ENCODE measurements at regions not wholly inside any gene's neighbourhood (a gene's known extent, or its start where the extent isn't known, plus 50 kb on each side); places are given as distances from the start of the nearest gene placed in this dataset.

DNA sequence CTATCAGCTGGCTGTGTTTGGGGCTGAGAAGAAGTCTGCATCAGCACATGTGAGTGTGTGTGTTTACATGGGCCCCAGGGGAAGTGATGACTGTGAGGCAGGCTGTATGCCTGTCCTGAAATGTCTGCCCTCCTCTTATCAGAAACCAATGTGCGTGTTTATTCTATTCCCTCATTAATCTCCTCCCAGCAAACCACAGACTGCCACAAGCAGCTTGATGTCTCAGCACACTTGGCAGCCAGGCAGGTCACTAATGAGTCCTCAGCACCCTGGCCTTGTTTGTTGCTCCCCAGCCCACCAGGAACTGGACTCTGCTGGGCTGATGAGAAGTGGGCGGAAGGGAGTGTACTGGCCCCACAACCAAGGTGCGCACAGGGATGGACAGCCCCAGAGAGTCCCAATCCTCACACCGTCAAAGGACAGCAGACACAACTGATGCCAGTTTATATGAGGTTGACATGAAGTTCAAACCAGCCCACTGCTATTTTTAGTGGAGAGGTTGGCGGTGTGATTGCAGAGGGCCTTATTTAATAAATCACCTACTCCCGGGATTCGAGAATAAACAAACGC is 225.8 kb downstream of the ETS1 start:
- DNase-seq: no peak

- no peak for DNase-seq
Measured at GRCh38 chr11:128359515-128359914, 227.8 kb downstream of the ETS1 start.

DNA sequence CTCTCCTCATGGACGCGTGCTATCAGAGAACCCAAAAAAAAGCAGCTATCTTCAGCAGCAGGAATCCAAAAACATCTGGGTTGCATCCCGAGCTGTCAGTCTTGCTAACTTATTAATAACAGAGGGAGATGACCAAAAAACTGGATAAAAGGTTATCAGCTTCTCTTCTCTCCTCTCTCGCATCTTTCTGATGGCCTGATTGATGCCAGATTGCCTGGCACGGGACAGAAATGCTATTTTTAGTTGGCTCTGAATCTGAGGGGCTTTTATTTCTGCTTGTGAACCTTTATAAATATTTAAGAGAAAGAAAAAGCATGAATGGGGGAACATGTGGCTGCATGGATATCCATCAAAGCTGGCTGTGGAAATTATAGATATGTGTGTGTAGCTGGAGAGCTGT is 230.3 kb downstream of the ETS1 start:
- DNase-seq: no peak

- DNase-seq: no peak
Measured at GRCh38 chr11:128355558-128355957, 231.8 kb downstream of the ETS1 start.

DNA sequence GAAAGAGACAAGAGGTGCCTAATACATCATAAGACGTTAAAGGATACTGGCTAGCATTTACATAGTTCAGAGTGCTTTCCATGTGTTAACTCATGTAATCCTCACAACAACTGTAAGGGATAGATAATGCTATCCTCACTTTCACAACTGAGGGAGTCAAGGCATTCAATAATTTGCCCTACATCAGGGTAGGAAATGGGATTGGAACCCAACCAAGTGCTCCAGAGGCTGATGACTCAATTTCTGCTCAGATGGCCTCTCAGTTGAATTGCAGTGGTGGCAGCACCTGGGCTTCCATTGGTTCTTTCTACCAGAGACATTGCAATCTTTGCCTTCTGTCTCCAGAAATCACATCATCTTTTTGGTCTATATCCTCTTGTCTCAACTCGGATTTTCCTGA is 232.9 kb downstream of the ETS1 start:
- DNase-seq: no peak

GRCh38 chr11:128351168-128351567 is 236.2 kb downstream of the ETS1 start:
- no peak for DNase-seq

DNA sequence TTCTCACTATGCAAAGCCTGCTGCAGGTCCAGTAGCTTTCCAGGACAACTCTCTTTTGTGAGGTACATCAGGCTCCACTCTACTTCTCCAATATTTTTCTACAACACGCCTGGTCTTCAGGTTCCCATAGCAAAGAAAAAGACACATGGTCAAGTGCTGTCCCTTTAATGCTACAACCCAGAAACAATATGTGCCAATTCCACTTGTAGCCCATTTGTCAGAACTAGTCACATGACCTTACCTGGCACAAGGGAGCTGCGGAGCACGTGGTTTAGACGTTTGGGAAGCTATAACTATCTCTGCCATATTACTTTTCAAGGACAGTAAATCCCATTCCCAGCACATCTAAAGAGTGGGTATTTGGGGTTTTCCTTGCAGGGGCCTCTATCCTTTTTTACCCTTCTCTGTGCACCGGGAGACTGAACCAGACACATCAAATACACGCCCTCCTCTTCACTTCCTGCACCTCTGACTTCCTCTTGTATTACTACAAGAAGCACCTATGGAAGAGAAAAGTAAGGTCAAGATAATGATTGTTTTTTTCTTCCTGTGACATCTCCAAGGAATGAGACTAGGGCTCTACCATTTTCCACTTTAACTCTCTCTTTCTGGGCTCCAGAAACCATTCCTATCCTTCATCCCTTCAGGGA is 237.6 kb downstream of the ETS1 start:
- no peak for DNase-seq

DNA sequence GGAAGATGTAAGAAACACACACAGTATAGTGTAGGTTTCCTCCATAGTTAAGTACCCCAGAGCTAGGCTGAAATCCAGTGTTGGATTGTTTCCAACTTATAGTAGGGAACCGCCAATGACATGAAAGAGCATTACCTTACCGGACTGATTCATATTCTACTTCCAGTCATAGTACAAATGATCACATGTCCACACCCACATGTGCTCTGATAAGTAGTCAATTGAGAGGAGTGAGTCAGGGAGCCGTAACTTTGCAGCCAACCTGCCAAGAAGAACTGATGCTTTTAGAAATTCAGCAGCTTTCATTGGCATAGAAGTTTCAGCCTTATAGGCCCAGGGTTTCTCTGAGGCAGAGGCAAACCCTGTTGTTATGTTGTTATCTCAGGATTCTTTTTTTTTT is 240.6 kb downstream of the ETS1 start:
- no peak for DNase-seq

DNA sequence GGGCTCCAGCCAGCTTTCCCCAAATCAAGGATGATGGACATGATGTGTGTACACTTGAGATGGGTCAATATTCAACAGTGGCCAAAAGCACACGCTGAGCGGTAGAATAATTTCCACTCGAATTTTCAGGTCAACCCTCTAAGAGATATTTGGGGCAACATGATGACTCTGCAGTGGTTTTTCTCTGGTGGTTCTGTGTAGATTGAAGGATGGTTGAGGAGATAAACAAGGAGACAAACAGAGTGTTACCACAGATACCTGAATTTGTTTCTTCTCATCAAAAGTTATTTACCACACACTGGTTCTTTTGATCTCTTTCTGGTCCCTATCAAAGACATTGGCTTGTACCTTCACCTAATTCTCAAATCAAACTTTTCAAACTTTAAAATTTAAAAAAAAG is 242.0 kb downstream of the ETS1 start:
- DNase-seq: no peak

DNA sequence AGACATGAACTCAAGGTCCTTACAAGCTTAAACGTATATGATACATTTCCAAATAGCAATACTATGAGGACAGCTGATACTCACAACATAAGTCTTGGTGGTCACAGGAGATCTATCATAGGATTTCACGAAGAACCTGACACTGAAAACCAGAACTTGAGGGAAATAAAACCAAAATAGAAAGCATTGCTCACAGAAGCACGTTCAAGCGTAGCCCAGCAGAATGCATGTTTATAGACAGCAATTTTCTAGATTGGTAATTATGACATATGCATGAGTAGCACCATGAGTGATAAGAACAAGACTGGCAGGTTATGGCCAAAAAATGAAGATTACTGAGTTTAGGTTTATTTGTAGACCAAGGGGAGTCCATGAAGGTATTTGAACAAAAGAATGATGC is 243.5 kb downstream of the ETS1 start:
- no peak for DNase-seq

DNA sequence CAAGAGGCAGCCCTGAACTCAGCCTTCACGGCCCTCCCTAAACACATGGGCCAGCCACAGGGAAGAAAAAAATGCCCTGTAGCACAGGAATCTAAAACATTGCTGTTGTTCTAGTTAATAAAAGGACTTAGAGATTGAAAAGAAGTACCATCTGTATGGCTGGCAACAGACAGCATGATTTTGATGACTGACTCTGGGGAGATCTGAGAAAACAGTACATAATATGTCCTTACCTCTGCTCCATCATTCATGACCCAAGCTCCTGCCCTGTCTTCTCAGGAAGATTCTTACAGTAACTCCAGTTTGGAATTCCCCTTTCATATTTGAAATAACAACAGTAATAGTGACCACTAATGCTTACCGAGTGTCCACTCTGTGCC is 244.2 kb downstream of the ETS1 start:
- no peak for DNase-seq

DNA sequence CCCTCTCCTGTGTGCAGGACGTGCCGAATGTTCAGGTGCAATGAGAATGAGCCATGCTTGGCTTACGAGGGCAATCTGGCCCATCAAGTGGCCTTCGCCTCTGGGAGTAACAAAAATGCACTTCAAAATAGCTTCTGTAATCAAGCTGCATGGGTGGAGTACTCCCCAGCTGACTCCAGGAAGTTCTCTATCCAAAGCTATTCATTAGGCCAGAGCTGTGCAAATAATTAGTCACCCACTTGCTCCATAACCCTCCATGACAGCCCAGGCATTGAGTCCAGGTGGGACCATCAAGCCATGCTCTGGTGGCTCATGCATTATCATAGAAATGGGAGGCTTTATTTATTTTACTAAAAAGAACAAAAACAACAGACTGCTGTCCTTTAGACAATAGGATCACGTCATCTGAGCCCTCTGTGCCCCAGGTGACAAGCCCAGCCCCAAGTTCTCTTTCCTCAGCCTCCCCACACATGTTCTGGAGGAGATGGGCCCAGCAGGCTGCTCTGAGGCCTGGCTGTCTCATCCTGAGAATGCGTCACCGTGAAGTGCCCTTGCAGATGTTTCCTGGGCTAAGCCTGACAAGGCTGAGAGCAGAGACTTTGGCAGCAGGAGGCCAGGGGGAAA is 244.7 kb downstream of the ETS1 start:
- DNase-seq: peak; percentile 93

- DNase-seq: no peak
Measured at GRCh38 chr11:128341280-128342248, 245.8 kb downstream of the ETS1 start.

DNA sequence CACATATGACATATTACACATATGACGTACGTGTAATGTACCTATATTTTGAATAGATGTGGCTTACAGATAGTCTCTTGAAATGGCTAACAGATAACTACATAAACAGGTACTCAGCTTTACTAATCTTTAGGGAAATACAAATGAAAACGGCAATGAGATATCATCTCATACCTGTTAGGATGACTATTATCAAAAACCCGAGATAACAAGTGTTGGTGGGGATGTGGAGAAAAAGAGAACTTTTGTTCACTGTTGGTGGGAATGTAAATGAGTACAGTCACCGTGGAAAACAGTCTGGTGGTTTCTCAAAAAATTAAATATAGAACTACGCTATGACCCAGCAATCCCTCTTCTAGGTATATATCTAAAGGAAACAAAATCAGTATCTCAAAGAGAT is 247.6 kb downstream of the ETS1 start:
- DNase-seq: no peak

DNA sequence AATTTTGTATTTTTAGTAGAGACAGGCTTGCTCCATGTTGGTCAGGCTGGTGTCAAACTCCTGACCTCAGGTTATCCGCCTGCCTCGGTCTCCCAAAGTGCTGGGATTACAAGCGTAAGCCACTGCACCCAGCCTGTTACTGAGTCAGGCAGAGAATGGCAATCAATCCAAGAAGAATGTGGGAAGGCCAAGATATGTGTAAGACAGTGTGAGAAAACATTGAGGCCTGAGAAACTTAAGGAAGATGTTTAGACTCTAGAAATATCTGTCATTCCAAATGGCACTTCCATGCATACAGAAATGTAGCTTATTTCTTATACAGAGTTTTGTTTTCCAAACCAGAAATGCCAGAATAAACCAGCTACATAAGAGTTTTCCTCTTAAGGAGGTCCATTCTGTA is 248.5 kb downstream of the ETS1 start:
- DNase-seq: no peak

DNA sequence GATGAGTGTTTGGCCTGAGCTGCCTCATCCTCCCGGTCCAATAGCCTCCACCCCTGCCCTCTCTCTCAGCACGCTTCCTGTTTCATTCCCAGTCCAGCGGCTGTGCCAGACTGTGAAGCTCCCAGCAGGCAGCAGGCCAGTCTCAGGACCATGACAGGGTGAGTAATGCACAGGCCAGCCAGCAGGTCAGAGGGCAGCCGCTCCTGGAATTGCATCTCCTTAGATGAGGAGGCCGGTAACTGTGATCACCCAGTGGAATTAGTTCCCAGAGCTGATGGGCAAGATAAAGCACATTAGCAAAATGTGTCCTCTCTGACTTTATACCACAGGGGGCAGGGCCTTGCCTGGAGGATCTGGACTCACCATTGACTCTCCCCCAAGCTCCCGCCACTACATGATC is 251.2 kb downstream of the ETS1 start:
- DNase-seq: no peak

DNA sequence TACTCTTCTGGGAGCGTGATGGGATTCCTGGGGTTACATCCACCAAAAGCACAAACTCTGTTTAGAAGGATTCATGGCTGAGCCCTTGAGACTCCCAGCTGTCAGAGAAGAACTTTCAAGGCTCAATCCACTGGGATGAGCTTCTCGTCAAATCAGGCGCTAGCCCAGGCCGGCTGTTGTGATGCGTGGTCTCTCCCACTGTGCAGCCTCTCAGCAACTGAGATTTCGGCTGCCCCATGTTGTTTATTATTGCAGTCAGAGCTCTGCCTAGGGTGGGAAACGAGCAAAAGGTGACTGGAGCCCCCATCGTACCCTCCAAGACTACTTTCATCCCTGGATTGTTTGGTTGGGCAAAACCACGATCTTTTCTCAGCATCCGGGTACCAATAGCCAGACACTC is 251.6 kb downstream of the ETS1 start:
- no peak for DNase-seq

GRCh38 chr11:128334311-128335044 is 252.9 kb downstream of the ETS1 start:
- peak; percentile 19 for DNase-seq

DNA sequence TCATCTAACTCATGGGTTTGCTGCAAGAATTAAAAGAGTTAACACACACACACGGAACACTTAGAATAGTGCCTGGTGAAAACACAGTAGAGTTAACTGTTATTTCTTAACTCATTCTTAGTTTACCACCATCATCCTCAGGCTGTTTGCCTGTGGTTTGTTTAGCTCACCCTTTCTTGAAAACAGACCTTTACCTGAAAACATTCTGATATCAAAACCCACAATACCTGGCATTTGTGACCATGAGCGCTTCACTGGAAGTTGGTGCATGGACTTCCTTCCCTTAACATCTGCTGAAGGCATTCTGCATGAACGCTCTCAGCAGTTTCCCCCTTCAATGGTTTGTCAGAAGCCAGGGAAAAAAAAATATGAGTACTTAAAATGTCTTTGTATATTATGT is 256.0 kb downstream of the ETS1 start:
- DNase-seq: no peak

GRCh38 chr11:128330203-128330602 is 257.2 kb downstream of the ETS1 start:
- DNase-seq: no peak

DNA sequence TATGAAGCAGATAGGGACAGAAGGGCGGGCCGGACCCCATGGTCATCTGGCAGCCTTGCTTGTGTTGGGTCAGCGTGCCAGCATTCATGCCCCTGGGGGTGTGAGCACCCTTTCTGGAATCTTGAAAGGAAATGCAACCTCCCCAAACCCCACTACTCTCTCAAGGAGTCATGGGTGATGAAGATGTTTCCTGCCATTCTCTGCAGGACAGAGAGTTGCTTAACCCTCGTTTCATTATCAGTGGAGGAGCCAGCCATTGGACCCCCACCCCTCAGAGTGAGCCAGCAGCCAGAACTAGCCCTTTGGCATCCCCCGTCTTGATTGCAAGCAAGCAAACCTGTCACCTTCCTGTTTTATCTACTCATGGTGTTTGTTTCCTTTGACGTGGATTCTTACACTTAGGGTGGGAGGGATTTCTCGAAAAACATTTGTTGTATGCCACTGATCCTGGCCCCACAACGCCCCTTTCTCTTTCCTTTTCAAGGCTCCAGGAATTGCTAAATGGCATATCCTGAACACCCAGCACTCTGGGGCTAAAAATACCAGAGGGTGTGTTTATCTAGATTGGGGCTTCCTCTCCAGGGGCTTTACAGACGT is 258.3 kb downstream of the ETS1 start:
- DNase-seq: no peak

- no peak for DNase-seq
Measured at GRCh38 chr11:128327274-128327673, 260.1 kb downstream of the ETS1 start.

GRCh38 chr11:128326791-128327190 is 260.6 kb downstream of the ETS1 start:
- no peak for DNase-seq
